Endothelial cell of umbilical vein (primary cell): ENCODE measurements at regions not wholly inside any gene's neighbourhood (a gene's known extent, or its start where the extent isn't known, plus 50 kb on each side); places are given as distances from the start of the nearest gene placed in this dataset.

Source experiments
- EZH2 ChIP-seq: IDR thresholded peaks from 2 replicates; pipeline ENCODE4 v1.6.1; 2012; ENCODE audit warnings: borderline replicate concordance, low read depth, mild to moderate bottlenecking, moderate library complexity, low read length, inconsistent platforms; ENCODE audit not compliant: severe bottlenecking
- GATA2 ChIP-seq: IDR thresholded peaks from 2 replicates; pipeline ENCODE4 v1.7.0; 2011; ENCODE audit warnings: low read depth, mild to moderate bottlenecking, moderate library complexity, mixed read lengths, low read length; ENCODE audit not compliant: insufficient read length, insufficient read depth
- JUN ChIP-seq: IDR thresholded peaks from 2 replicates; pipeline ENCODE4 v1.6.1; 2011; ENCODE audit warnings: borderline replicate concordance, low read depth; ENCODE audit not compliant: insufficient read length, insufficient read depth
- MYC ChIP-seq: IDR thresholded peaks from one replicate; pipeline ENCODE4 v1.6.1; 2011; ENCODE audit warnings: mild to moderate bottlenecking, low read depth, low read length
- POLR2A ChIP-seq: IDR thresholded peaks from 2 replicates; pipeline ENCODE4 v1.6.1; 2012; ENCODE audit warnings: low read depth, mild to moderate bottlenecking, control low read depth, low read length
- POLR2AphosphoS5 ChIP-seq: IDR thresholded peaks from 2 replicates; pipeline ENCODE4 v1.6.1; 2012; ENCODE audit warnings: low read depth, mild to moderate bottlenecking, control low read depth, low read length, moderate library complexity; ENCODE audit not compliant: insufficient read depth
- TF ChIP-seq, protein P1 (sequence below), 2 donors: IDR thresholded peaks; 1 replicate in 1 of 2; 2 replicates in 1 of 2; pipeline ENCODE4 v1.5.1; 2011; ENCODE audit warnings: low read length in 2 of 2, mild to moderate bottlenecking in 2 of 2, moderate library complexity in 2 of 2, control low read depth in 1 of 2, inconsistent platforms in 1 of 2, low read depth in 1 of 2; ENCODE audit not compliant: insufficient read depth in 1 of 2; ENCODE audit errors: extremely low read depth in 1 of 2
- TF ChIP-seq, protein P2 (sequence below): IDR thresholded peaks from 2 replicates; pipeline ENCODE4 v1.6.1; 2011; ENCODE audit not compliant: insufficient read depth, insufficient read length

DNA sequence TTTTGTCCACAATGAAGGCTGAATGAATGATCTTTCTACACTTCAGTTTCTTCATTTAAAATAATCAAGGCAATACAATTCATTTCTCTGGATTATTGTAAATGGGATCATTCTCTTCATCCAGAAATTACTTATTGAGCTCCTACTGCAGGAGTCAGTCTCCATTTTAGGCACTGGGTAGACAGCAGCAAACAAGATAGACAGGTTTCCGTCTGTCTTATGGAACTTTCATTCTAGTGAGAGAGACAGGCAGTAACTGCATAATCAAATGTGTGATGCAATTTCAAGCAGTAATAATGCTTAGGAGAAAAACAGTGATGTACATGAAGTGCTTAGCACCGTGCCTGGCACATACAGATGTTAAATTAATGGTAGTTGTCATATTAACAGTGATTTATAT lies 118.9 kb downstream of the SUDS3 start:
- TF ChIP-seq, protein P1, sequence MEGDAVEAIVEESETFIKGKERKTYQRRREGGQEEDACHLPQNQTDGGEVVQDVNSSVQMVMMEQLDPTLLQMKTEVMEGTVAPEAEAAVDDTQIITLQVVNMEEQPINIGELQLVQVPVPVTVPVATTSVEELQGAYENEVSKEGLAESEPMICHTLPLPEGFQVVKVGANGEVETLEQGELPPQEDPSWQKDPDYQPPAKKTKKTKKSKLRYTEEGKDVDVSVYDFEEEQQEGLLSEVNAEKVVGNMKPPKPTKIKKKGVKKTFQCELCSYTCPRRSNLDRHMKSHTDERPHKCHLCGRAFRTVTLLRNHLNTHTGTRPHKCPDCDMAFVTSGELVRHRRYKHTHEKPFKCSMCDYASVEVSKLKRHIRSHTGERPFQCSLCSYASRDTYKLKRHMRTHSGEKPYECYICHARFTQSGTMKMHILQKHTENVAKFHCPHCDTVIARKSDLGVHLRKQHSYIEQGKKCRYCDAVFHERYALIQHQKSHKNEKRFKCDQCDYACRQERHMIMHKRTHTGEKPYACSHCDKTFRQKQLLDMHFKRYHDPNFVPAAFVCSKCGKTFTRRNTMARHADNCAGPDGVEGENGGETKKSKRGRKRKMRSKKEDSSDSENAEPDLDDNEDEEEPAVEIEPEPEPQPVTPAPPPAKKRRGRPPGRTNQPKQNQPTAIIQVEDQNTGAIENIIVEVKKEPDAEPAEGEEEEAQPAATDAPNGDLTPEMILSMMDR (IDR thresholded peaks at IDR 0.05; ENCODE audit: extremely low read depth in 1 of 2, insufficient read depth in 1 of 2, low read depth in 1 of 2, low read length in 2 of 2), result no peak
- TF ChIP-seq POLR2A (no peak), EZH2 (no peak), JUN (no peak), POLR2AphosphoS5 (no peak), GATA2 (no peak), MYC (no peak)
- TF ChIP-seq, protein P2, sequence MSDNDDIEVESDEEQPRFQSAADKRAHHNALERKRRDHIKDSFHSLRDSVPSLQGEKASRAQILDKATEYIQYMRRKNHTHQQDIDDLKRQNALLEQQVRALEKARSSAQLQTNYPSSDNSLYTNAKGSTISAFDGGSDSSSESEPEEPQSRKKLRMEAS, result no peak
